ENCODE measurements at regions not wholly inside any gene's neighbourhood (a gene's known extent, or its start where the extent isn't known, plus 50 kb on each side); places are given as distances from the start of the nearest gene placed in this dataset.
"Not testable (repeated sequence)": the region's sequence is repeated elsewhere in the genome, so short reads cannot be mapped to it uniquely, and the experiment has no call there.

DNA sequence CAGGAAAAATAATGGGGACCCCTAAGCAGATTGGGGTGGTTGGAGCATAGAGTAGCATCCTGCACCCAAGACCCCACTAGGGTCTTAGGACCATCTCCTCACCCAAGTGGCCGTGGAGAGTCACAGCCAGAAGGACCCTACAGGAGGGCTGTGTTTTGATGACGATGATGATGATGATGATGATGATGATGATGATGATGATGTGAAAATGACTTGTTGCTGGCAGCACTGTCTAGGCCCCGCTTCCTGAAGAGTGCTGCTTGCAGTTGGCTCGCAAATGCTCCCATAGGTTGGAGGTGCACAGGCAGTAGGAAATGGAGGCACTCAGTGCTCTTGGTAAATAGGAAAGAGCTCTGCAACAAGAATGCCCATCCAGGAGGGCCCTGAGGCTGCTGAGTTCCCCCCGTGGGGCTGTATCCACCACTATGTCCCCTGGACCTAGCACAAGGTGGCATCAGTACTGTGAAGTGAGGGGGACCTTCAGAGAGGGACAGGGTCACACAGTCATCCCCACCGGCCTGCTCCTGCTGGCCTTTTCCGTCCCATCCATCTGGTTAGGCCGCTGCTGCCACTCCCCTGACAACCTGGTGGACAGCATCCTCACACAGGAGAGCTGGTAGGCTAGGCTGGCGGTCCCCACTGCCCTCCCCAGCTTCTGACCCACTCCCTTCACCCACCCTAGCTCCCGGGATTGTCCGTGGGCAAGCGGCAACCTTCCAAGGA lies 139.6 kb downstream of the FOXD2 start:
- no peak for DNase-seq

DNA sequence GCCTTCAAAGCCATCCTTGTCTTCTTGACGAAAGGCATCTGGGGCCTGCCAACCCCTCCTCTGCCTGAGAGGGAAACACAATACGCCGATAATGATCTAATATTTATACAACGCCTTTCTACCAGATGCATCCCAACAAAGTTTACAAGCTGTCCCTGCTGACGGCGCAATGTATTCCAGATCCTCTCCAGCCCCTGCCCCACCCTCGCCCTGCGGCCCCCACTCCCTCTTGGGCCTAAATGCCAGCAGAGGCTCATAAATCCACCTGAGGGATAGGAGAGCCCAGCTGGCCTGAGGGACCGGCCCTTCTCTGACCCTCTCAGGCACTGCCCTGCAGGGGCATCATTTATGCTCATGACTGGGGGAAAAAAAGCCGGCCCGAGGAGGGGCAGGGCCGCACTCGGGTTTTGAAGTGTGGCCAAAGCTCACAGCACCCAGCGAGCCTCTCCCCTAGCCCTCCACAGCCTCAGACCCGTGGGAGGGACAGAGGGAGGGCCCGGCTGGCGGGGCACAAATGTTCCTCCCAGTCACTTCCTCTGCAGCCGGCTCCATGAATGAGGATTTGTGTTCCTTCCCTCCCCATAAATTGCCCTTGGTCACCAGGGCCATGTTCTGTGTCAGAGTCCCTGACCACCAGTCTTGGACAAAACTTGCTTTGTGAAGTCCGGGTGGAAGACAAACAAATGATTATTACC lies 140.3 kb downstream of the FOXD2 start:
- no peak for DNase-seq

DNA sequence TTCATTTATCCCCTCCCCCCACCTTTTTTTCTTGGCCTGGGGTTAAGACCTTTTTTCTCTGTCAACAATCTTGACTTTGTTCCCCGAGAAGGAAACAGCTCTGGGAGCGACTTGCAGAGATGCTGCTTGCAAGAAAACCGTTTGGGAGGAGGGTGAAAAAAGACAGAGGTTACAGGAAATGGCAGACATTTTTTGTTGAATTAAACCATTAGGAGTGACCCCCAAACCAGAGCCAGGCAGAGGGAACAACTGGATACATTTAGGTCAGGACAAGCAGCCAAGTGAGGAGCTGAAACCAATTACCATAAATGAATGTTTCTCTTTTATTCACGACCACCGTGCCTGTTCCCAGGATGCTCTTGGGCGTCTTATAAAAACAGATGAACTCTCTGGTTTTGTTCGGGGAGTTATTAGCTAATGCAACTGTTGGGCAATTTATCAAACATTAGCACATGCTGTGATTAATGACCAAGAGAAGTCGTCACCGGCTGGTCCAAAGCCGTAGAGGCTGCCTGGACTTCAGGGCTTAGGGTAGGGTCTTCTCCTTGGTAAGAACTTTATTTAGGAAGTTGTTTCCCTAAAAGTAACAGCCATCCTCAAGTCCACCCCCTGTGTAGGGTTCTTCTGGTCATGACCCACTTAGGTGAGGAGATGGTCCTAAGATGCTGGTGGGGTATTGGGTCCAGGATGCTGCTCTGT lies 141.0 kb downstream of the FOXD2 start:
- DNase-seq: no peak

DNA sequence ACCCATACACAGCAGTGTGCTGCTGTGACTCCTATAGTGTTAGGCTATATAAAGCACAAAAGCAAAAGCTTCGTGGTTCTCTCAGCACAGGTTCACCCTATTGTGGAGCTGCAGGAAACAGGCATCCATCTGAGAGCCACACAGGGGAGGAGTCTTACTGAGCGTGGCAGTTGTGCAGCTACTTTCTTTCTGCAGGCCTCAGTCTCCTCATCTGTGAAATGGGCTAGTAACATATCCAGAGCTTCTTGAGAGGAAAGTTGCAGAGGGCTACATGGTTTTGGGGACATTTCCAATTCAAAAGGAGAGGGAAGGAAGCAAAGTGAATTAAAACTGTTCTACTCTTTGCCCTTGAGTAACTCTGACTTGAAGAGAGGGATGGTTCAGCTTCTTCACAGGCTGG lies 142.0 kb downstream of the FOXD2 start:
- no peak for DNase-seq

DNA sequence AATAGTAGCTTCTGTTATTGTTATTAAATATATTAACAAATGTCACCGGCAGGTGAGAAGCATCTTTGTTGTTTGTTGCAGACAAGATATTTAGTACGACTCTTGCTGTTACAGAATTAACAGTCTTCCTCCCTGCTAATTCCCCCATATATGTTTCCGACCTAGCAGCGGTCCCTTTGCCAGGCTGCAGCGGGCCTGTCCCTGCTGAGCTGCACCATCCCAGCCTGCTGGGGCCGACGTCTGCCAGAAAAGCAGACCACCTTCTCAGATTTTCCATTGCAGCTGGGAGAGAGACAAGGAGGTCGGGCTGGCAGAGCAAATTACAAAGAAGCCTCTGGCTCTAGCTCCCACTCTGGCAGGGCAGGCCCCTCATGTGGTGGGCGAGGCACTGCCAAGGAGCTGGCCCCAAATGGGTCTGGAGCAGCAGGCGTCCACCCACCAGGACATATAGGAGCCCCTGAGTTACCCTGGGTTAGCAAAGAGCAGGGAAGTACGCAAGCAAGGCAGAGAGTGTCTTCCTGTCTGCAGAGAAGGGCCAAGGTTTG lies 142.7 kb downstream of the FOXD2 start:
- DNase-seq: no peak

DNA sequence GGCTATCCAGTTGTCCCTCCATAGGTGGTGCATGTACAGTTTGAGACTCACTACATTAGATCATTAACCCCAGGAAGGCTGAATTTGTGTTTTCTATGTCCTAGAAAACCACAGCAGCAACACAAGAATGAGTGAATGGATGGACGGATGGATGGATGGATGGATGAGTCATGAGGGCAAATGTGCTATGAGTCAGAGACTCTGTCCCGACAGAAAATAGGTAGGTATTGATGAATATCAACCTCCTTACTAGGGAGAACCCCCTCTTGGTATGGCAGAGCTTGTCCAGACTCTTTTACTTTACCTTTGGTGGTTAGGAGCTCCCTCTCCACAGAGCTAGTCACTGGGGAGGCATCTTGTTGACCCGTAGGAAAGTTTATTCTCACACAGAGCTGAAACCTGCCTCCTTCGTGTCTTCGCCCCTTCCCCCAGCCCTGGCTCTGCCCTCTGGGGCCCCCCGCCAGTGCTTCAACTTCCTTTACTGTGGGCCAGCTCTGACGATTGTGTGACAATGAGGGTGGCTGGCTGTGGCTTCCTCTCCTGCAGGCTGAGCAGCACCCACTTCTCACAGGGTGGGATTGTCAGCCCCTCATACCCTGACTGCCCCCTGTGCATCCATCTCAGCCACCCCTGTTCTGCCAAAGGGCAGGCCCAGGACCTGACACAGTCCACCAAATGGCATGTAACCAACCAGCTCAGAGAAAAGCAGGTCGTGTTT lies 145.2 kb downstream of the FOXD2 start:
- DNase-seq: no peak

DNA sequence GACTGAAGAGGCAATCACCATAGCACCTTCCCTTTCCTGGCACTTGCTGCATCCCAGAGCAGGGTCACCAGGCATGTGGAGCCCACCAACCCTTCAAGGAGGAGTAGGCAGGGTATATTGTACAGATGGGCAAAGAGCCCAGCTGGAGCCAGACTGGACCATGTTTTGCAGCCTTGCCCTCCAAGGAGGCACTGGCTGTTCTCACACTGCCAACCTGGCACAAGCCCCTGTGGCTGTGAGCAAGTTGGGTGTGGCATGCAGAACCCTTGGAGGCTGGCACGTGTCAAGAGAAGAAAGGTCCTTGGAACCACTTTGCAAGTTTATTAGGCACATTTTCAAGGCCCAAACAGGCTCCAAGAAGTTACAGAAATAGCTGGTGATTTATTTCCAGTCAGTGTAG lies 146.4 kb downstream of the FOXD2 start:
- DNase-seq: no peak

DNA sequence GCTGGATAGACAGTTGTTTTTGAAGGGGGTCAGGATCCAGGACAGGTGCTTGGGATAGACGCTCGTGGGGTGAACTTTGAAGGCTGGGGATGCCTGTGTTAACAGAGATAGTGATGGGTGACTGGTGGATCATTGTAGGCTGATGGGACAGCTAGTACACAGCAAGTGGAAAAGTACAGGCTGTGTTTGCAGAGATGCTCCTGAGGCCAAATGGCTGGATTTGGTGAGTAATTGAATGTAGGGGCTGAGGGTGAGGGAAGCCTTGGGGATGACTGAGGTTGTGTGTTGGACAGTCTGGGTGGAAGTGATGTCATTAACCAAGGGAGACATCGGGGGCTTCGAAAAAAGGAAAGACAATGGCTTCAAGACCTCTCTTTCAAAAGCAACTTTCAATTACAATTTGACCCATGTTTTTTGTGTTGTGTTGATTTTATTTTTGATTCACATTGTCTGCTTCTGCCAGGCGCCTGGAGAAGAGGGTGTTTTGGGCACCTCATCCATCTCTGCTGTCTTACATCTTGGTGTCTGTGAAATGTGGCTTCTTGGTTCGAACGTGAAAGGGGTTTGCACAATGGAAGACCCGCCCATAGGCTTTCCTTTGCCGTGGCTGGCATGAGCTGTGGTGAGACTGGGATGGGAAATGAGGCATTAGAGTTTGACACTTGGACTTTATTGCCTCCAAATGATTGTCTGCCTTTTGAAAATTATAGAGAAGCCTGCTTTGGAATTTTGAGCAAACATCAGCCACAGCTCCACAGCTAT lies 147.5 kb downstream of the FOXD2 start:
- no peak for DNase-seq

DNA sequence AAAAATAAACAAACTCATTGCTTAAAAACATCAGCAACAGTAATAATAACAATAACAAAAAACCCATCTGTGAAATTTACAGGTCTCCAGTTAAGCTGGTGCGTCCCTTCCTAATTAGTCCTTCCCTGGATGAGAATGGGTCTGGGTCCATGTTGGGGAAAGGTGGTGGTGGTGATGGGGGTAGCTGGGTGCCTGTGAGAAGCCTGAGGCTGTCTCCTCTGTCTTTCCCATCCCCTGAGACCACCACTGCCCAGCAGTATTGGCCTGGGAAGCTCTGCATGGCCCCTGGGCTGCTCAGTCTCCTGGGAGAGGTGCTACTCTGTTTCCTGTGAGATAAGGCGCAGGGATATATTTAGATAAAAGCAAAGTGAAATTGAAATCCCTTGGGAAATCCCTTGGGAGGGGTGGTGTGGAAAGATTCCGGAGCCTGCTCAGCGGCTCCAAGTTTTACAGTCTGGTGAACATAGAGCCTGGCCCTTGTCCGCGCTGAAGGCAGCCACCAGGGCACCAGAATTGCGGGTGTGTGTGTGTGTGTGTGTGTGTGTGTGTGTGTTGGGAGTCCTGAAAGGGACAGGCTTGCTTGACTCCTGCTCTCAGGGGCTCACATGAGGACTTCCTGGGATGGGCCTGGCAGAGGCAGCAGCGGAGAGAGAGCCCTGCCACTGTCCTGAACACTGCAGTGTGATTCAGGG lies 150.2 kb downstream of the FOXD2 start:
- DNase-seq: no peak

DNA sequence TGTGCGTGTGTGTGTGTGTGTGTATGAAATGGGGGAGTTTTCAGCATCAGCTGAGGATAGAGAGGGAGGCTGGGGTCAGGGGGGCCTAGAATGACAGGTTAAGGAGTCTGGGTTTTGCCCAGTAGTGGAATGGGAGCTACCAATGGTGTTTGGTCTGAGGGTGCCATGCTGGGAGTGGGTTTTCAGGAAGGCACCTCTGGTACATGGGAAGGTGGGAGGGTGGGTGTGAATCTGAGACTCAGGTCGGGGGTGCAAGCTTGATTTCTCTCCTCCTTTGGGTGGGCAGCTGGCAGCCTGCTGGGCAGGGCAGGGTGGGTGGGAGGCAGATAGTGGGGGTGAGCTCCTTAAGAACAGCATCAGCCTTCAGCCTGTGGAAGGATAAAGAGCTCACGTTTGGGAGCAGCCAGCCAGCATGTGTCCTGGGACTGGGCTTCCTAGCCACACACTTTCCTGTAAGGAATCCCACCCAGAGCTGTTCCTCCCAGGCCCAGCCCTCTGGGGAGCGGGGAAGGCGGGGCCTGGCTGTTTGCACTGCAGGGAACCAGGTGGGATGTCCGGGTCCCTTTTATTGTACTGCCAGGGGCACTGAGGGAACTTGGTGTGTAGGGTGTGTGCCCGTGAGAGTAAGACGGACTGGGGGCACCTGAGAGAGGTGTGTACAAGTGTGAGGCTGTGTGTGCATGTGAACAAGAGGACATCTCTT lies 152.8 kb downstream of the FOXD2 start:
- no peak for DNase-seq

DNA sequence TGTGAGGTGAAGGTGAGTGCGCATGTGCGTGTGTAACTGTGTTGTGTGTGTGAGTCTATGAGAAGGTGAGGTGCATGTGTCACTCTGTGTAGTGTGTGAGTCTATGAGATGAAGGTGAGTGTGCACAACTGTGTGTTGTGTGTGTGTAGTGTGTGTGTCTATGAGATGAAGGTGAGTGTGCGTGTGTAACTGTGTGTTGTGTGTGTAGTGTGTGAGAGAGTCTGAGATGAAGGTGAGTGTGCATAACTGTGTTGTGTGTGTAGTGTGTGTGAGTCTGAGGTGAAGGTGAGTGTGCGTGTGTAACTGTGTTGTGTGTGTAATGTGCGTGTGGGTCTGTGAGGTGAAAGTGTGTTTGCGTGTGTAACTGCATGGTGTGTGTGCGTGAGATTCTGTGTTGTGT lies 154.0 kb downstream of the FOXD2 start:
- DNase-seq: no peak

DNA sequence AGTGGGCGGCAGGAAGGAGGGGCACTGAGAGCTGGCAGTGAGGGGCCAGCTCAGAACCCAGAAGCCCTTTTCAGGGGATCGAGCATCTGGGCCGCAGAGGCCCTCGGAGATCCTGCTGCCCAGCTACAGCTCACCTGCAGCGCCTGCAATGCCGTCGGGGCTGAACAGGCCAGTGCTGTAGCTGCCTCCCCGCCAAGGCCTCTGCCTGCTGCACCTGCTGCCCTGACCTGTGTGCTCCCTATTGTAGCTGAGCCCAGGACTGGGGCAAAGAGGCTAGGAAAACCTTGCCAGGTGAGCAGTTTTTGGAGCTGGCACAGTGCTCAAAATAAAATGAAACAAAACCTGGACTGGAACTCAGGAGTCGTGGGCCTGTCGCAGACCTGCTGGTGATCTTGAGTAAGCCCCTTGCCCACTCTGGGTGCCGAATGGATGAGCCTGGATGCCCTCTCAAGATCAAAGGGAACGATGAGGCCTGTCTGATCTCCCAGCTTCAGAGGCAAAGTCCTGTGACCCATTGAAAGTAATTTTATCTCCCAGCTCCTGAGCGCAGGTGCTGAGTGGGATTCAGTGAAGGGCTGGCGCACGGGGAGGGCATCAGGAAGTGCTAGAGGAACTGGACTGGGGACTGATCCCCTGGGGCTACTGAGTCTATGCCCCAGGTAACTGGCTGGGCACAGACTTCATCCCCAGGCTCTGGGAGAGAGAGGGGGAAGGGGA lies 154.6 kb downstream of the FOXD2 start:
- no peak for DNase-seq

DNA sequence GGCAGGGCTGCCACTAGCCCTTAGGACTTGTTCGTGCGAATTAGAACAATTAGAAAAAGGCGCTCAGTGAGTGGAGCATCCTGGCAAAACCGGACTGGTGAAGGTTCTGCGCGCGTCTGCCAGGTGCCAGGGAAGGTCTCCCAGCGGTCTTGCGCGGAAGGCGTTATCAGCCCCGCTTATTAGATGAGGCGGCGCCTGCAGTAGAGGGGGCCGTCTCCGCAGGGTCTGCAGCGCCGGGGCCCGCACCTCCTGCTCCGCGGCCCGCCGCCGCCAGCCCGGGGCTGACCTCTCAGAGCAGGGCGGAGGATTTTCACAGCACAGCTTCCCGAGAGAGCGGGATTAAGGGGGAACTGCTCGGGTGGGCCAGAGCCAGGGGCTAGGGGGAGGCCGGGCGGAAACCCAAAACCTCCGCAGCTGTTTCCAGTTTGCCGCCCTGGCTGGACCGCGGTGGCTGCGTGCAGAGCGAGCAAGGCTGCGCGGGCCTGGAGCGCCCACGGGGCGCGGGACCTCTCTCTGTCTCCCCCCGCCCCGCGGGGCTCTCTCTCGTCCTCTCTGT lies 155.2 kb downstream of the FOXD2 start:
- no peak for DNase-seq

DNA sequence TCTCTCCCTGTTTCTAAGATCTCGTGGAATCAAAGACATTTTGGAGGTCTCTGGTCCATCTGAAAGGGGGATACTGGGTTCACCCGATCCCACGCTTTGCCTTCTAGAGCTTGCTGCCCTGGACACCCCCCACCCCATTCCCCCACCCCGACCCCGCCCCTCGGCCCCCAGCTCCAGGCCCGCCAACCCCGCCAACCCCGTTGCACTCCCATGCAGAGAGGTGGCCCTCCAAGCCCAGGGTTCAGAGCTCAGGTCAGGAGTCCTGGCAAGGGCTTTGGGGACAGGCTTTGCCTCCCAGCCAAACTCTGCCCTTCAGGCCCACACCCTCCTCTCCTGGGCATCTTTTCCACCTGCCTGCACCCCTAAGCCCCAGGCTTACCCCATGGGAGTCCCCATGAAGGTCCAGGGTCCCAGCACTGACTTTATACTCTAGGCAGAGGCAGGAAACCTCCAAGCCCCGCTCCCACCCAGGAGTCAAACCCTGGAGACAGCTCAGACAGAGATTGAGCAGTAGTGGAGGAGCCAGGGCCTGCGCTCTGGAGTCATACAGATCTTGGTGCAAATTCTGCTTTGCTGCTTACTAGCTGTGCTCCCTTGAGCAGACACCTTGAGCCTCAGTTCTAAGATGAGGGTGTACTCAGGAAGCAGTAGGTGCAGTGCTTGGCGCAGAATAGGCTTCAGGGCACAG lies 155.9 kb downstream of the FOXD2 start:
- no peak for DNase-seq

DNA sequence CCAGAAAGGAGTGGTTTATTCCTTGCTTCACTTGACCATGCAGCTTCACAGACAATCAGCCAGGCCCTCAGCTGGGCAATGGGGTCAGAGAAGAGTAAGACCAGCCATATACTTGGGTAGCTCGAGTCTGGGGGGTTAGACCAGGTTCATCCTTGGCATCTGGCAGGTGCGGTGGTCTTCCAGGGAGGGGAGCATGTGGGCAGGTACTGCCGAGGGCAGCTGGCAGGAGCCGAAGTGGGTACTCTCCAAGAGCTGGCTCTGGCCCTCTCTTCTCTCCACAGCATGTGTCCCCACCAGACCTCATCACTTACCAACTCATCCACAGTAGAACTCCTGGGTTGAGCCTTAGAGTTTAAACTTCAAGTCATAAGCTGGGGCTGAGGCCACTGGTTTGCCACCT lies 156.8 kb downstream of the FOXD2 start:
- DNase-seq: no peak

DNA sequence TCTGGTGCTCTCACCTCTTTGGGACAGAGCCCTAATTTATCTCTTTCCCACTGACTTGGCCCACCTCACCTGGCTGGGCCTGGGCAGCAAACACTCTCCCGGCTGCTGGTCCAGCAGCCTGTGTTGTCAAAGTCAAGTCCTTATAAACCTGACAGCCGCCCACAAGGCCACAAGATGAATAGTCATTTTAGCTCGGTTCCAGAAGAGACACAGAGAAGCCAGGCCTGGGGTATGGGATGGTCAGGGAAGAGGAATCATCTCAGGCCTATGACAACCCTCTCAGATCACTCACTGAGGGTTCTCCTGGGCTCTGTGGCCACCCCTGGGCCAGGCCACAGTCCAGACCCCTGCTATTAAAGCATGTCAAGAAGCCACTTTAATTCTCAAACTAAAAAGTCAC lies 158.5 kb downstream of the FOXD2 start:
- DNase-seq: no peak

DNA sequence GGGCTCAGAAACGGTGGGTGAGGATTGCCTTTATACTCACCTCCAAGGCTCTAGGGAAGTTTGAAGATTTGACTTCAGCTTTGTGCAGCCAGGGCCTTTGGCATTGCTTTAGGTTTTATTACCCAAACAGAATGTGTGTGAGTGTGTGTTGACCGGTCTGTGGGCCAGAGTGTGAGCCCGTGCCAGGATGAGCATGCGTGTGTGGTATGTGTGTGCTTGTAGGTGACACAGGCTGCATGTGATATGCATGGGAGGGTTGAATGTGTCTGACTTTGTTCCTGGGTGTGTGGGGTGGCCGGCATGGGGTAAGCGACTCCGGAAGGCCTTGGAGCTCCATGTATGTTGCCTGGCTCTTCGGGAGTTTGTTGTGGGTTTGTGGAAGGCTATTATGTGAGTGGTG lies 160.5 kb downstream of the FOXD2 start:
- DNase-seq: no peak

DNA sequence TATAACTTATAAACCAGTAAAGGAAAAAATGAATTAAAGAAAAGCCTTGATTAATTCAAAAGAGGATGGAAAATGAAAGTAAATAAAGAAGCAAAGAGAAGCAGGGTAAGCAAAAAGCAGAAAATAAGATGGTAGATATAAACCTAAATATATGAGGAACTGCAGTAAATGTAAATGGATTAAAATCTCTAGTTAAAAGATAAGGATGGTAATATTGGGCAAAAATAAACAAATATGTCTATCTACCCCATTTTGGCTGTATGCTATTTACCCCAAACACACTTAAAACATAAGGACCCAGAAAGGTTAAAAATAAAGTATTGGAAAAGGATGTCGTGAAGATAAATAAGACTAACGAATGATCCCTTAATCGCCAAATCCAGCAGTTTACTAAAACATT lies 161.9 kb downstream of the FOXD2 start:
- no peak for DNase-seq

DNA sequence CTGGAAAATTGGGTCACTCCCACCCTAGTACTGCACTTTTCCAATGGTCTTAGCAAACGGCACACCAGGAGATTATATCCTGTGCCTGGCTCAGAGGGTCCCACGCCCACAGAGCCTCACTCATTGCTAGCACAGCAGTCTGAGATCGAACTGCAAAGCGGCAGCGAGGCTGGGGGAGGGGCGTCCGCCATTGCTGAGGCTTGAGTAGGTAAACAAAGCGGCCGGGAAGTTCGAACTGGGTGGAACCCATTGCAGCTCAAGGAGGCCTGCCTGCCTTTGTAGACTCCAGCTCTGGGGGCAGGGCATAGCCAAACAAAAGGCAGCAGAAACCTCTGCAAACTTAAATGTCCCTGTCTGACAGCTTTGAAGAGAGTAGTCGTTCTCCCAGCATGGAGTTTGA lies 164.6 kb downstream of the FOXD2 start:
- not testable (repeated sequence) for DNase-seq

Data from T-helper 1 cell (primary cell).